ENCODE measurements at regions not wholly inside any gene's neighbourhood (a gene's known extent, or its start where the extent isn't known, plus 50 kb on each side); places are given as distances from the start of the nearest gene placed in this dataset.

- no peak overlapping the region for H3K27ac ChIP-seq (ENCODE audit: low read depth, low read length)
- H3K36me3 ChIP-seq (ENCODE audit: insufficient read depth, low read length): no peaks in the 10 kb centered on the region
- H3K27me3 ChIP-seq (ENCODE audit: insufficient read depth, low read length): no peaks in the 10 kb centered on the region
- no peak overlapping the region for H3K4me2 ChIP-seq (ENCODE audit: insufficient read depth, low read length)
- no peaks in the 10 kb centered on the region for H4K20me1 ChIP-seq (ENCODE audit: insufficient read depth, low read length)
- TF ChIP-seq CTCF (IDR thresholded peaks at IDR 0.05; ENCODE audit: extremely low read depth, low read depth, low read length): no peak
- no peak for DNase-seq (ENCODE audit: insufficient read length, low spot score, missing footprints)
- no peaks in the 10 kb centered on the region for H3K79me2 ChIP-seq (ENCODE audit: insufficient read depth, low read length)
- H3K4me3 ChIP-seq (ENCODE audit: insufficient read depth, low read length): no peak overlapping the region
- H2AFZ ChIP-seq (ENCODE audit: low read length): no peak overlapping the region
- H3K4me1 ChIP-seq (ENCODE audit: insufficient read depth, low read length): no peaks in the 10 kb centered on the region
- H3K9me3 ChIP-seq (ENCODE audit: low read depth, low read length): no peaks in the 10 kb centered on the region
These were observed 98.0 kb upstream of the FOXA2 start for GRCh38 chr20:22682381-22682780.

GRCh38 chr20:22684072-22684762 lies 99.8 kb upstream of the FOXA2 start:
- peak; percentile 90 for DNase-seq (ENCODE audit: insufficient read length, low spot score, missing footprints)
- peak; percentile 82 for TF ChIP-seq CTCF (IDR thresholded peaks at IDR 0.05; ENCODE audit: extremely low read depth, low read depth, low read length)
- H3K36me3 ChIP-seq (ENCODE audit: insufficient read depth, low read length): no peaks in the 10 kb centered on the region
- no peaks in the 10 kb centered on the region for H3K4me1 ChIP-seq (ENCODE audit: insufficient read depth, low read length)
- no peaks in the 10 kb centered on the region for H4K20me1 ChIP-seq (ENCODE audit: insufficient read depth, low read length)
- H3K27me3 ChIP-seq (ENCODE audit: insufficient read depth, low read length): no peaks in the 10 kb centered on the region
- no peak overlapping the region for H3K27ac ChIP-seq (ENCODE audit: low read depth, low read length)
- no peaks in the 10 kb centered on the region for H3K79me2 ChIP-seq (ENCODE audit: insufficient read depth, low read length)
- H2AFZ ChIP-seq (ENCODE audit: low read length): peak overlapping the region; percentile 35
- no peak overlapping the region for H3K4me2 ChIP-seq (ENCODE audit: insufficient read depth, low read length)
- H3K9me3 ChIP-seq (ENCODE audit: low read depth, low read length): no peaks in the 10 kb centered on the region
- no peak overlapping the region for H3K4me3 ChIP-seq (ENCODE audit: insufficient read depth, low read length)

GRCh38 chr20:22684763-22685443 lies 100.5 kb upstream of the FOXA2 start:
- H3K27me3 ChIP-seq (ENCODE audit: insufficient read depth, low read length): no peaks in the 10 kb centered on the region
- H2AFZ ChIP-seq (ENCODE audit: low read length): no peak overlapping the region
- H3K4me2 ChIP-seq (ENCODE audit: insufficient read depth, low read length): no peak overlapping the region
- H4K20me1 ChIP-seq (ENCODE audit: insufficient read depth, low read length): no peaks in the 10 kb centered on the region
- no peak overlapping the region for H3K4me3 ChIP-seq (ENCODE audit: insufficient read depth, low read length)
- H3K4me1 ChIP-seq (ENCODE audit: insufficient read depth, low read length): no peaks in the 10 kb centered on the region
- no peaks in the 10 kb centered on the region for H3K36me3 ChIP-seq (ENCODE audit: insufficient read depth, low read length)
- TF ChIP-seq CTCF (IDR thresholded peaks at IDR 0.05; ENCODE audit: extremely low read depth, low read depth, low read length): no peak
- H3K9me3 ChIP-seq (ENCODE audit: low read depth, low read length): no peaks in the 10 kb centered on the region
- no peak for DNase-seq (ENCODE audit: insufficient read length, low spot score, missing footprints)
- no peak overlapping the region for H3K27ac ChIP-seq (ENCODE audit: low read depth, low read length)
- no peaks in the 10 kb centered on the region for H3K79me2 ChIP-seq (ENCODE audit: insufficient read depth, low read length)

- Histone ChIP-seq H3K4me1 (ENCODE audit: insufficient read depth, low read length) (no peaks in the 10 kb centered on the region), H3K36me3 (ENCODE audit: insufficient read depth, low read length) (no peaks in the 10 kb centered on the region), H3K27me3 (ENCODE audit: insufficient read depth, low read length) (no peaks in the 10 kb centered on the region), H3K79me2 (ENCODE audit: insufficient read depth, low read length) (no peaks in the 10 kb centered on the region), H3K4me2 (ENCODE audit: insufficient read depth, low read length) (no peak overlapping the region), H2AFZ (ENCODE audit: low read length) (peak overlapping the region; percentile 91), H3K4me3 (ENCODE audit: insufficient read depth, low read length) (no peak overlapping the region), H3K9me3 (ENCODE audit: low read depth, low read length) (no peaks in the 10 kb centered on the region), H4K20me1 (ENCODE audit: insufficient read depth, low read length) (no peaks in the 10 kb centered on the region), H3K27ac (ENCODE audit: low read depth, low read length) (no peak overlapping the region)
- peak; percentile 87 for DNase-seq (ENCODE audit: insufficient read length, low spot score, missing footprints)
- TF ChIP-seq CTCF (IDR thresholded peaks at IDR 0.05; ENCODE audit: extremely low read depth, low read depth, low read length): no peak
These were observed 101.7 kb upstream of the FOXA2 start for GRCh38 chr20:22686097-22686496.

Data from osteoblast (primary cell).